HG03139 (cell line): ENCODE measurements at regions not wholly inside any gene's neighbourhood (a gene's known extent, or its start where the extent isn't known, plus 50 kb on each side); places are given as distances from the start of the nearest gene placed in this dataset.

Experiments
- ATAC-seq: cut with Tn5 transposase; IDR thresholded peaks from one replicate; pipeline ENCODE4 v1.9.1; 2021; ENCODE audit not compliant: unreplicated experiment

- ATAC-seq = no peak
These were observed 1132.4 kb upstream of the CDH2 start for GRCh38 chr18:29309366-29309765.

GRCh38 chr18:29307982-29308381 is 1131.1 kb upstream of the CDH2 start:
- ATAC-seq = no peak

- ATAC-seq = no peak
These were observed 1130.3 kb upstream of the CDH2 start for GRCh38 chr18:29307231-29307630.

GRCh38 chr18:29305516-29305915 is 1128.6 kb upstream of the CDH2 start:
- no peak for ATAC-seq

GRCh38 chr18:29301048-29301447 is 1124.1 kb upstream of the CDH2 start:
- no peak for ATAC-seq

- no peak for ATAC-seq
These were observed 1108.5 kb upstream of the CDH2 start for GRCh38 chr18:29285471-29285870.

GRCh38 chr18:29271501-29271900 is 1094.6 kb upstream of the CDH2 start:
- ATAC-seq = no peak

- no peak for ATAC-seq
These were observed 1082.9 kb upstream of the CDH2 start for GRCh38 chr18:29259838-29260237.

GRCh38 chr18:29254123-29254522 is 1077.2 kb upstream of the CDH2 start:
- no peak for ATAC-seq

GRCh38 chr18:29251681-29252080 is 1074.8 kb upstream of the CDH2 start:
- ATAC-seq = no peak

GRCh38 chr18:29250843-29251242 is 1073.9 kb upstream of the CDH2 start:
- no peak for ATAC-seq

GRCh38 chr18:29250259-29250658 is 1073.3 kb upstream of the CDH2 start:
- ATAC-seq = no peak

GRCh38 chr18:29248805-29249204 is 1071.9 kb upstream of the CDH2 start:
- ATAC-seq = no peak

GRCh38 chr18:29241199-29241598 is 1064.3 kb upstream of the CDH2 start:
- no peak for ATAC-seq

GRCh38 chr18:29234751-29235150 is 1057.8 kb upstream of the CDH2 start:
- ATAC-seq = no peak

- ATAC-seq = no peak
These were observed 1049.3 kb upstream of the CDH2 start for GRCh38 chr18:29226213-29226612.

GRCh38 chr18:29225351-29225750 is 1048.4 kb upstream of the CDH2 start:
- ATAC-seq = no peak

- ATAC-seq = no peak
These were observed 1041.2 kb upstream of the CDH2 start for GRCh38 chr18:29218091-29218490.

- ATAC-seq = no peak
These were observed 1040.4 kb upstream of the CDH2 start for GRCh38 chr18:29217124-29217915.

GRCh38 chr18:29198834-29199233 is 1021.9 kb upstream of the CDH2 start:
- ATAC-seq = no peak

GRCh38 chr18:29196307-29196706 is 1019.4 kb upstream of the CDH2 start:
- no peak for ATAC-seq

GRCh38 chr18:29191263-29191662 is 1014.3 kb upstream of the CDH2 start:
- no peak for ATAC-seq

- ATAC-seq = peak; percentile 55
These were observed 1011.8 kb upstream of the CDH2 start for GRCh38 chr18:29188760-29189159.
